Omental fat pad (tissue), 3 donors: ENCODE measurements at regions not wholly inside any gene's neighbourhood (a gene's known extent, or its start where the extent isn't known, plus 50 kb on each side); places are given as distances from the start of the nearest gene placed in this dataset.
"Not testable (repeated sequence)": the region's sequence is repeated elsewhere in the genome, so short reads cannot be mapped to it uniquely, and the experiment has no call there.

Experiments
- ATAC-seq: fragments of 150-250 bp; one replicate; pipeline ENCODE4 v1.9.1; 2016; ENCODE audit warnings: mild to moderate bottlenecking, moderate library complexity; ENCODE audit not compliant: low FRiP score
- DNase-seq: peaks from one replicate; pipeline ENCODE4 v3.0.0-alpha.2; 2019; ENCODE audit warnings: low spot score
- TF ChIP-seq, protein P1 (sequence below), 3 donors: fragments of 450-650 bp; IDR thresholded peaks; one replicate each; pipeline ENCODE4 v1.5.1; 2016 to 2017; ENCODE audit warnings: antibody characterized with exemption in 3 of 3, mild to moderate bottlenecking in 3 of 3, moderate library complexity in 2 of 3

DNA sequence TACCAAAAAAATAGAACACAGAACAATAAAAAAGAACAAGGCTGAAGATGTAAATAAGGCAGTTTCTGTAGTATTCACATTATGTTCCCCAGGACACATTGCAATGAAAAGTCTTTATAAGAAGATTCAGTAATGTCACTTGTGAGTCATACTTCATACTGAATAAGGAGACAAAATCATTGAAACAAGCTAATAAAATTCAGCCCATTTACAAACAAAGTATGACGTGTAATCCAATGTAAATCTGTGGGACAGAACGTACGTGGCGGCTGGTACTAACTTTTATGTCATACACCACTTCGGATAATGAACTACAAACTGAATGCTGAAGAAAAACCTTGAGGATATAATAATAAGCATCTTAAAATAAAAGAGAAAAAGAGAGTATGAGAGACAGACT, 512.8 kb upstream of the MIR17HG start:
- TF ChIP-seq, protein P1, sequence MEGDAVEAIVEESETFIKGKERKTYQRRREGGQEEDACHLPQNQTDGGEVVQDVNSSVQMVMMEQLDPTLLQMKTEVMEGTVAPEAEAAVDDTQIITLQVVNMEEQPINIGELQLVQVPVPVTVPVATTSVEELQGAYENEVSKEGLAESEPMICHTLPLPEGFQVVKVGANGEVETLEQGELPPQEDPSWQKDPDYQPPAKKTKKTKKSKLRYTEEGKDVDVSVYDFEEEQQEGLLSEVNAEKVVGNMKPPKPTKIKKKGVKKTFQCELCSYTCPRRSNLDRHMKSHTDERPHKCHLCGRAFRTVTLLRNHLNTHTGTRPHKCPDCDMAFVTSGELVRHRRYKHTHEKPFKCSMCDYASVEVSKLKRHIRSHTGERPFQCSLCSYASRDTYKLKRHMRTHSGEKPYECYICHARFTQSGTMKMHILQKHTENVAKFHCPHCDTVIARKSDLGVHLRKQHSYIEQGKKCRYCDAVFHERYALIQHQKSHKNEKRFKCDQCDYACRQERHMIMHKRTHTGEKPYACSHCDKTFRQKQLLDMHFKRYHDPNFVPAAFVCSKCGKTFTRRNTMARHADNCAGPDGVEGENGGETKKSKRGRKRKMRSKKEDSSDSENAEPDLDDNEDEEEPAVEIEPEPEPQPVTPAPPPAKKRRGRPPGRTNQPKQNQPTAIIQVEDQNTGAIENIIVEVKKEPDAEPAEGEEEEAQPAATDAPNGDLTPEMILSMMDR (IDR thresholded peaks at IDR 0.05), result no peak
- DNase-seq, result no peak
- no peak for ATAC-seq

DNA sequence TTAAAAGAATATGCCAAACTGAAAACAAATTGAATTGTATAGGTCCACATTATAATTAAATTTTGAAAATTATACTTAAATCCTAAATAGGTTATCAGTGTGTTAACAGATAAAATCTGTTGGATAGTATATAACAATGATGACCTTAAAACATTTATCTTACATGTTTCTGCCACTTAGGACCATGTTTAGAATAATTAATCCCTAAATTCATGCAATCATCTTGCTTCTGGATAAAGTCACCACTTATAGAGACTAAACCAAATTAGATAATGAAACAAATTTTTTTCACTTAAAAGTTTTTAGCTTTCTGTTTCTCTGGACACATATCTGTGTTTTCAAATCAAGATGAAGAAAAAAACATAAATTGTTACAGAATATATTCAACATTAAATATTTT, 511.7 kb upstream of the MIR17HG start:
- TF ChIP-seq, protein P1 (IDR thresholded peaks at IDR 0.05), result no peak
- DNase-seq (no peak), ATAC-seq (no peak)

DNA sequence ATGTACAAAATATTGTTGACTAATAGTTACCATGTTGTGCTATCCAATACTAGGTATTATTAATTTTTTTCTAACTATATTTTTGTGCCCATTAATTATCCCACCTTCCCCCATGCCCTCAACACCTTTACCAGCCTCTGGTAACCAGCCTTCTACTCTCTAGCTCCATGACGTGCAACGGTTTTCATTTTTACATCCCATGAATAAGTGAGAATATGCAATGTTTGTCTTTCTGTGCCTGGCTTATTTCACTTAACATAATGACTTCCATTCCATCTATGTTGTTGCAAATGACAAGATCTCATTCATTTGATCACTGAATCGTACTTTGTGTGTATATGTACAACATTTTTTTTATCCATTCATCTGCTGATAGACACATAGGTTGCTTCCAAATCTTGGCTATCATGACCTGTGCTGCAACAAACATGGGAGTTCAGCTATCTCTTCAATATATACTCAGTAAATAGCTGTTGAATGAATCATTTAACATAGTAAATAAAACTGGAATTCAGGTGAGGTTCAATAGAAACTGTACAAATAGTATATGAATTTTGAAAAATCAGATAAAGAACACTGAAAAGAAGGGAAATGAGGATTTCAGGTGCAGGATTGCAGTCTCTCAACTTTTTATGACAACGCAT, 509.0 kb upstream of the MIR17HG start:
- TF ChIP-seq, protein P1 (IDR thresholded peaks at IDR 0.05), result no peak
- no peak for ATAC-seq
- no peak for DNase-seq

DNA sequence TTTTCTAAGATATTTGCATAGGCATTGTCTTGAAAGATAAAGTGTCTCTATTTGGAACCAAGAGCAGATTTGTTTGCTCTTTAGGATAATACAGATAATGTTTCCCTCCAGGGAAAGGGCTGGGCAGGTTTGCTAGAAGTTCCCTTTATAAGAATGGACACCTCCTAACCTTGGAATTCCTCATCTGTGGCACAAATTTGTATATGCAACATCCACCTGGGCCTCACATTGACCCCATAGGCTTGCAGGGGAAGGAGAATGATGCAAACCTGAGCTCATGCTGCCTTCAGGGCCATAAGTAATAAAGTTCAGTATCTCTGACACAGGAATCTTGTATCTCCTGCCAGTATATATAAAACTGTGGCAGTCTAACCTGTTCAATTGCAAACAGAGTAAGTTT, 508.4 kb upstream of the MIR17HG start:
- no peak for ATAC-seq
- TF ChIP-seq, protein P1 (IDR thresholded peaks at IDR 0.05), result no peak
- no peak for DNase-seq

DNA sequence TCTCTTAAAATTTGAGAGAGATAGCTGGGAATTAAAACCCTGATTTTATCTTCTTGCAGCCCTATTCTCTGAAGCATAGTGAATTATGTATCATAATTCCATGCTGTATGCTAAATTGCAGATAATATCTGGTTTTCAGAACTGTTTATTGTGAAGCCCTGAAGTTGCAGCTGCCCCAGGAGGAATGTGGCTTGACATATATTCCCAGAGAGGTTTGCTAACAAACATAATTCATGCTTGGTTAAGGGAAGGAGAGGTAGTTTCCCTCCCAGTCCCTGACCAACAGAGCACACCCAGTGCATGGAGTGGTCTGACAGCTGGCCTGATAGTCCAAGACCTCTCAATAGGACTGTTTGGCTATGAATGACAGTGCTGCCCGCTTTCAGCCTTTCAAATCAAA, 500.6 kb upstream of the MIR17HG start:
- DNase-seq (no peak), ATAC-seq (no peak)
- TF ChIP-seq, protein P1 (IDR thresholded peaks at IDR 0.05), result no peak

DNA sequence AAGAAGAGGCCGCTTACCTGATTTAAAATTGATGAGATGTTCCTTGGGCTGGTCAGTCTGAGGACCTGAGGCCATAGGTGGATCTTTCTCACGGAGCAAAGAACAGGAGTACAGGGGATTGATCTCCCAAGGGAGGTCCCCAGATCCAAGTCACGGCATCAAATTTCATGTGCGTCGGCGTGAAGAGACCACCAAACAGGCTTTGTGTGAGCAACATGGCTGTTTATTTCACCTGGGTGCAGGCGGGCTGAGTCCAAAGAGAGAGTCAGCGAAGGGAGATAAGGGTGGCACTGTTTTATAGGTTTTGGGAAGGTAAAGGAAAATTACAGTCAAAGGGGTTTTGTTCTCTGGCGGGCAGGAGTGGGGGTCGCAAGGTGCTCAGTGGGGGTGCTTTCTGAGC, 493.8 kb upstream of the MIR17HG start:
- ATAC-seq, DNase-seq: not testable (repeated sequence)

DNA sequence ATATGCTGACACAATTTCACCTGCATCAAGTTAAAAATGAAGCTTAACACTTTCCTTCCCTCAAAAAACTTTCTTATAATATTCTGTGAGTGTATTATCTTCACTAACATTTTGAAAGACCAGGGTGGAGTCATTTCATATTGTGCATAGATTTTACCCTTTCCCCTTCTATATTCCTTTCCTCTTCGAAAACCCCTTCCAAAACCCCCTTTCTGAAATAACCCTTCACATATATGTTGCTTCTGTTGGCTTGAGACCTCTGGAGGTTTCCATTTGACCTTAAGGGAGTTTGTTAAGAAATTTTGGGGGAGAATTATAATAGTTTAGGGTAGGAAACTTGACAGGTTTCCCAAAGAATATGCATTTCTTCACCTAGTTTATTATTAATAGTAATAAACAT, 489.6 kb upstream of the MIR17HG start:
- DNase-seq (no peak), ATAC-seq (no peak)
- TF ChIP-seq, protein P1 (IDR thresholded peaks at IDR 0.05), result no peak
